ENCODE measurements at regions not wholly inside any gene's neighbourhood (a gene's known extent, or its start where the extent isn't known, plus 50 kb on each side); places are given as distances from the start of the nearest gene placed in this dataset.

DNA sequence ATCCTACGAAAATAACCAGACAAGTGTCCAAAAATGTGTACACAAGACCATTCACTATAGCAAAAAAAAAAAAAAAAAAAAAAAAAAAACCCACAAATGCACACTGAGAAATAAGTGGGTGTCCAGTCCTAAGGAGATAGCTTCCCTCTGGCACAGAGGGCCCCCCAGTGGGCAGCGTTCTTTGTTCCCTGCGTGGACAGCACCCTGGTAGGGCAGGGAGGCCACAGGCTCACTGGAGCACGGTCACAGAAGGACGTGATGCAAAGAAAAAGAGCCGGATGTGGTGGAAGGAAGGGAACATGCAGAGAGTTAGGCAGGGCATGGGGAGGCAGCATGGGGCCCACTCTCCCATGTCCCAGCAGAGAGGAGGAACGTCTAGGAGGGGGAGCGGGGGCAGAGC lies 210.7 kb upstream of the NSMCE3 start:
- DNase-seq: no peak

GRCh38 chr15:29477256-29477655 lies 207.6 kb upstream of the NSMCE3 start:
- no peak for DNase-seq

DNA sequence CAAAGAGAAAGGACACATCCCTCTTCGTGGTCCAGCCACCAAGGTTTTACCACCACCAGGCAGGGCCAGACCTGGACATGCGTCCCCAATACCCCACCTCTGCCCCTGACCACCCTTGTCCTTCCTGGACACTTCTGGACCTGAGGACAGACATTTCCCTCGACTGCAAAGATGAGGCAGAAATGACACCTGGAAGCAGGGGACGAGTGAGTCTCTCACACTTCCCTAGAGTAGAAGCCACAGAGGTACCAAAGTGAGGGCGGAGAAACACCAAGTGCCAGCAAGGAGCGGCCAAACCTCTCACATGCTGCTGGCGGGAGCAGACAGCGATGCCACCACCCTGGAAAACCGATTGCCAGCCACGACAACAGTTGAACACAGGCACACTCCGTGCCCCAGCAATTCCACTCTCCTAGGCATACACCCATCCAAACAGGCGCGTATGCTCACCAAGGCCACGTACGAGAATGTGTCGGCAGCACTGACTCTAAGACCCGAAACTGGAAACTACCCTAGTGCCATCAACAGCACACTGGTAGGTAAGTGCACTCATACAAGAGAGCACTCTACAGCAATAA lies 207.0 kb upstream of the NSMCE3 start:
- no peak for DNase-seq

DNA sequence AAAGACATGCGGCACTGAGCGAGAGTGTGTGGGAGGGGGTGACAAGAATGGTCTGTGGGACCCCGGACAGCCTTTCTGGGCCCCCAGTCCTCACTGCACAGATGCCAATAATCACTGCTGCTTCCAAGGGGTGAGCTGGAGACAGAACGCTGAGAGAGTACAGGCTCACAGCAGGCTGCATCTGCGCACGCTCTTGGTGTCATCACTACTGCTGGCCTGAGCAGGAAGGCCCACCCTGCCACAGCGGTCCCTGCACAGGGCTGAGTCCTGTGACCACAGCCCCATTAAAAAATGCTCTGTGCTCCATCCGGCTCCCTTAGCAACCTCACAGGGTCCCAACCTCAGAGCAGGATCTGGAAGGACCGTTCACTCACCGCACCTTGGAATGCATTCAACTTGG lies 205.5 kb upstream of the NSMCE3 start:
- DNase-seq: no peak

DNA sequence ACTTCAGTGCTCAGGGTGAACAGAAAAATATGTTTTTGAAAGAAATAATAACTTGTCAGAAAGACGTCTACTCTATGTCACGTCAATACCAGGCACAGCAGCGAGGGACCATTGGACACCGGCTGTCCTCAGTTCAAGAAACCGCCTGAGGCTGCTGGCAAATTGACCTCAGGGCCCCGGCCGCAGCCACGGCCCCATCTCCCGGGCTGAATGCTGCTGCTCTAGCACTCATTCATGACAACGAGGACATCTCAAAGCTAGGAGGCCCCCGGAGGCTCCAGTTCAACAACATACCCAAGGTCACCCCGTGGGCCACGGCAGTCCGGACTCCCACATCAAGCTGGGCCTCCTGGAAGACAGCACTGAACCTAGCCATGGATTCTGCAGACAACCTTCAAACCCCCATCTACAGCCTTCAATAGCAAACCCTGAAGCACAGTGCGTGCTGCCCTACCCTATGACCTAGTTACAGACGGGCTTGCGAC lies 204.0 kb upstream of the NSMCE3 start:
- DNase-seq: no peak

- DNase-seq: no peak
Observed at GRCh38 chr15:29472901-29473445, 203.4 kb upstream of the NSMCE3 start.

DNA sequence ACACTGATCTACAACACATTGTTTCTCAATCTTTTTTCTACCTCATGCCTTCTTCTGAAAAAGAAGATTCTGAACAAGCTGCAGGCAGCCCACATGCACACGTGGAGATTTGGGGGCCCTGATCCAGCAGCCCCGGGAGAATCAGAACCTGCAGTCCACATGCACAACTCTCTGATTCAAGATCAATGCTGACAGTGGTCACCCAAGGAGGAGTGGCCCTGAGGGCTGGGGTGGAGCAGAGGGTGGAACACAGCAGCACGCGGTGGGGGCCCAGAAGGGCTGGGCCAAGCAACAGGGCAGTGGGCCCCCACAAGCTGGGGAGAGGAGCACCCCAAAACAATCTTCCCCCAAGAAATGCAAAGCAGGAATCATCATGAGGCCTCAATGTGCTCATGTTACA lies 202.1 kb upstream of the NSMCE3 start:
- no peak for DNase-seq

- DNase-seq: no peak
Observed at GRCh38 chr15:29471306-29471705, 201.7 kb upstream of the NSMCE3 start.

- no peak for DNase-seq
Observed at GRCh38 chr15:29470794-29471193, 201.2 kb upstream of the NSMCE3 start.

GRCh38 chr15:29470311-29470710 lies 200.7 kb upstream of the NSMCE3 start:
- DNase-seq: no peak

- no peak for DNase-seq
Observed at GRCh38 chr15:29468899-29469298, 199.3 kb upstream of the NSMCE3 start.

- no peak for DNase-seq
Observed at GRCh38 chr15:29467091-29467490, 197.5 kb upstream of the NSMCE3 start.

GRCh38 chr15:29466292-29466691 lies 196.7 kb upstream of the NSMCE3 start:
- no peak for DNase-seq

GRCh38 chr15:29465816-29466215 lies 196.2 kb upstream of the NSMCE3 start:
- DNase-seq: no peak

DNA sequence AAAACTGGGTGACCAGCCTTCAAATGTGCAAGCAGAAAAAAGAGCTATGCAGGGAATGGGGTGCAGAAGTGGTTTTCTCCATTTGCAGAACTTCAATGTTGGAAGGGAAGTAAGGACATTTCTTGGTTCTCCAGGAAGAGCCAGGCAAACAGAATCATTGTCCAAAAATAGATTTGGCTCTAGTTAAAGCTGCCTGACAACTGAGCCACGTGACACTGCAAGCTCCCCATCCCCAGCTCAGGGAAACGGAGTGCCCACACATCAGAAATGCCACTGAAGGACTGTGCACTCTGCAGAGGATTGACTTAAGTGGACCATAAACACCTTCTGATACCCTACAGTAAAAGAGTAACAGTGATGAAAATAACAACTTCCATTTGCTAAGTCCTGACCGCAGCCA lies 195.6 kb upstream of the NSMCE3 start:
- DNase-seq: no peak

DNA sequence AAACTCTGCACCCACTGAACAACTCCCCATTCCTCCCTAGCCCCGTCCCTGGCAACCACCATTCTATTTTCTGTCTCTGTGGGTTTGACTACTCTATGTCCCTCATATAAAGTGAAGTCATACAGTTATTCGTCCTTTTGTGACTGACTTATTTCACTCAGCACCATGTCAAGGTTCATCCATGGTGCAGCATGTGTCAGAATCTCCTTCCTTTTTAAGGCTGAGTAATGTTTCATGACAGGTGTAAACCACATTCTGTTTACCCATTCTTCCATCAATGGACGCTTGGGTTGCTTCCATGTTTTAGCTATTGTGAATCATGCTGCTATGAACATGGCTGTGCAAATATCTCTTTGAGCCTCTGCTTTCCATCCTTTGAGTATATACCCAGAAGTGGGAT lies 192.3 kb upstream of the NSMCE3 start:
- DNase-seq: no peak

DNA sequence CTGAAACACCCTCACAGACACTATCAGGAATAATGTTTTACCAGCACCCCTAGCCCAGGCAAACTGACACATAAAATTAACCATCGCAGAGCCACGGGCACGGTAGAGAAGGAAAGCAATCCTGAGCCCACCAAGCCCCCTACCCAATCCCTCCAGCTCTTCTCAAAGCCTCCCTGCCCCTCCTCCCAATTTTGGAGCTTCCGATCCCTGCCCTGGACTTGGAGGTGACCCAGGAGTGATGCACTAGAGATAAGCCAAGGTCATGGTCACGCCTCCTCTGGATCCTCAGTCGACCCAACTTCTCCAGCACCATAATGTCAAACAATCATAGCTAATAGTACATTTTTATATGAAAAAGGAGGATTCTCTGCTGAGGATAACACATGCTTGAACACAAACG lies 188.7 kb upstream of the NSMCE3 start:
- no peak for DNase-seq

GRCh38 chr15:29457729-29458128 lies 188.1 kb upstream of the NSMCE3 start:
- no peak for DNase-seq

DNA sequence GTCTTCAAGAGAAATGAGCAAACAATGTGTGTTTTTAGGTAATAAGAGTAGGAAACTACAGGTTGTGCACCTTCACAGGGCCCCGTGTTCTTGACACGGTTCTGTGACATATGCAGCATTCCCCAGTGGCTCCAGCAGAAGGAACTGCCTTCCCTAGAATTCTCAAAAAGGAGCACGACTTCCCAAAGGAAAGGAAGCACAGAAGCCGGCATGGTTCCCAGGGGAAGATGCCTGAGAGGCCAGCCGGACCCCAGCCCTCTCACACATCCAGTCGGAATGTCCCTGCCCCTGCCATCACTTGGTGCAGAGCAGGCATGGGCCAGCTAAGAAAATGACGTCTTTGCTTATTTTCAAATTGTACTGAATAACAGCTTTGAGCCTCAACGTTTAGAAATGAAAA lies 187.3 kb upstream of the NSMCE3 start:
- no peak for DNase-seq

- DNase-seq: no peak
Observed at GRCh38 chr15:29456255-29456654, 186.6 kb upstream of the NSMCE3 start.

- no peak for DNase-seq
Observed at GRCh38 chr15:29455530-29455929, 185.9 kb upstream of the NSMCE3 start.

- no peak for DNase-seq
Observed at GRCh38 chr15:29455055-29455454, 185.4 kb upstream of the NSMCE3 start.

DNA sequence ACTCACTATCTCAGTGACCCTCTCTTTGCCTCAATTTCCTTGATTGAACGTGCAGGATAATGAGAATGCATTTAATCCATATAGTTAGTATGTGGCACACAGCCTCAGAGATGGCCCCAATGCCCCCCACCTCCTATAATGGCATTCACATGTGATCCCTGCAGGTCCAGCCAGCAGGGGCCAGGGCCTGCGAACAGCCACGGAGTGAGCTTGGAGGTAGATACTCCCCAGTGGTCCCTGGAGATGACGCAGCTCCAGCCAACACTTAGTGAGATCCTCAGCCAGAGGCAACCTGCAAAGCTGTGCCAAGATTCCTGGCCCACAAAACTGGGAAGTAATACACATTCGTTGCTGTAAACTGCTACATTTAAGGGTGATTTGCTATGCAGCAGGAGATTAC lies 184.9 kb upstream of the NSMCE3 start:
- DNase-seq: no peak

DNA sequence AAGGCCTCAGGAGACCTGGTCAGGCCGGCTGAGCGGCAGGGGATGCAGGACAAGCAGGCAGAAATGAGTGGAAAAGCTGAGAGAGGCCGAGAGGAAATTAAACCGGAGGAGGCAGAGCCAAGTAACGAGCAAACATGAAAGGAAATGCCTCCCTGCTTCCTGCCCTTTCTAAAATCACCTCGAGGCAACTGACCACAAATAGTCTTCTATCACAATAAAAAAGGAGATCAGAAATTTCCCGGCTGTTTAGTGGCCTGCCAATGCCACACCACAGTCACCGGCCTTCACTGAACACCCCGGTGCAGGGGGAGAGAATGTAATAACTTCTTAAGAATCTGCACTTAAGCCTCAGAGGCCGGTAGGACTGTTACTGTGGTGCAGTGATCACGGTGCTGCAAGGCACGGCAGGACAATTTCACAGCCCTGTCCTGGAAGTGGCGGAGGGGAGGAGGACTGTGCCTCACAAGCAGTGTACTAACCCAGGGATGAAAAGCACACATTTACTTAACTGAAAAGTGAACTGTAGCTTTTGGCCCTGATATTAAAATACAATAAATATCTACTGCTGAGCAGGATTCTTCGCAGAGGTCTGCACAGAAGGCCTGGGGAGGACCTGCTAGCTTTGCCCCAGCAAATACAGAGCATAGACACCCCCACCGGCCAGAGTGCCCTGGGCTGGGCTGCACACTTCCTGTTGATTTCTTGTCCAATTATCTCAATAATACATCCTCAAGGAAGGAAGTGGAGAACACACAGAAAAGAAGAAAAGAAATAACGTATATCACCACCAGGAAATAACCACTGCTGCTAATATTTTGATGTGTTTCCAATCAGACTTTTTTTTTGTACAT lies 183.5 kb upstream of the NSMCE3 start:
- no peak for DNase-seq

Measured in NCI-H1092 treated with DMSO at 0.1 percent for 48 hours (cell line).